GM19328 (cell line): ENCODE measurements at regions not wholly inside any gene's neighbourhood (a gene's known extent, or its start where the extent isn't known, plus 50 kb on each side); places are given as distances from the start of the nearest gene placed in this dataset.

Experiments
- ATAC-seq: cut with Tn5 transposase; IDR thresholded peaks from one replicate; pipeline ENCODE4 v1.9.1; 2021; ENCODE audit warnings: mild to moderate bottlenecking, moderate library complexity; ENCODE audit not compliant: unreplicated experiment

GRCh38 chr2:176709149-176709951 is 440.1 kb downstream of the MTX2 start:
- ATAC-seq: no peak

- ATAC-seq: no peak
Observed at GRCh38 chr2:176709991-176710390, 440.7 kb downstream of the MTX2 start.

- no peak for ATAC-seq
Observed at GRCh38 chr2:176710657-176711186, 441.5 kb downstream of the MTX2 start.

- ATAC-seq: no peak
Observed at GRCh38 chr2:176725873-176726645, 456.8 kb downstream of the MTX2 start.

GRCh38 chr2:176727696-176728095 is 458.5 kb downstream of the MTX2 start:
- ATAC-seq: no peak

- ATAC-seq: no peak
Observed at GRCh38 chr2:176729706-176730569, 460.7 kb downstream of the MTX2 start.

GRCh38 chr2:176732780-176733179 is 463.5 kb downstream of the MTX2 start:
- ATAC-seq: no peak

GRCh38 chr2:176733698-176734430 is 464.6 kb downstream of the MTX2 start:
- ATAC-seq: no peak

GRCh38 chr2:176734868-176735267 is 465.6 kb downstream of the MTX2 start:
- ATAC-seq: no peak

- no peak for ATAC-seq
Observed at GRCh38 chr2:176742271-176742670, 470.3 kb upstream of the HNRNPA3 start.

GRCh38 chr2:176743671-176744070 is 468.9 kb upstream of the HNRNPA3 start:
- no peak for ATAC-seq

- no peak for ATAC-seq
Observed at GRCh38 chr2:176744146-176744545, 468.4 kb upstream of the HNRNPA3 start.

- ATAC-seq: peak; percentile 60
Observed at GRCh38 chr2:176745543-176746200, 466.9 kb upstream of the HNRNPA3 start.

GRCh38 chr2:176746411-176746810 is 466.2 kb upstream of the HNRNPA3 start:
- no peak for ATAC-seq

- ATAC-seq: no peak
Observed at GRCh38 chr2:176747506-176747905, 465.1 kb upstream of the HNRNPA3 start.

GRCh38 chr2:176747928-176748327 is 464.7 kb upstream of the HNRNPA3 start:
- ATAC-seq: no peak

GRCh38 chr2:176748662-176749061 is 463.9 kb upstream of the HNRNPA3 start:
- no peak for ATAC-seq

GRCh38 chr2:176751314-176752227 is 461.0 kb upstream of the HNRNPA3 start:
- no peak for ATAC-seq

- ATAC-seq: no peak
Observed at GRCh38 chr2:176752295-176752694, 460.3 kb upstream of the HNRNPA3 start.
